ENCODE measurements at regions not wholly inside any gene's neighbourhood (a gene's known extent, or its start where the extent isn't known, plus 50 kb on each side); places are given as distances from the start of the nearest gene placed in this dataset.
"Not testable (repeated sequence)": the region's sequence is repeated elsewhere in the genome, so short reads cannot be mapped to it uniquely, and the experiment has no call there.

DNA sequence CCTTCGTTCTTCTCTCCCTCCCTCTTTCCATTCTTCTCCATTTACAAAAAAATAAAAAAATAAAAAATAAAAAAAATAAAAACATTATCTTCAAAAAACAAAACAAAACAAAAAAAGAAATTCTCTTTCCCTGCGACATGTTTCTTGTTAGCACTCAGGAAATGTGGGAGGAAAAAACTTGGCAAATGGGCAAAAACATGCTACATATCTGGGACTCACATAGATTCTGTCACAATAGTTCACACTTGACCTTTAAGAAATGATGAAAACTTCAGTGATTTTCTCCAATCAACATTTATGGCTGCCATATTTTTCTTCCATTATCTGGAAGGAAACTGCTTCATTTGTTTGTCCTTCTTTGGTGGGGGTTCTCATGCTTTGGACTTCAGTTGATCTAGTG lies 109.3 kb downstream of the PRKAB2 start:
- DNase-seq (ENCODE audit: low read depth in 2 of 2), result no peak

DNA sequence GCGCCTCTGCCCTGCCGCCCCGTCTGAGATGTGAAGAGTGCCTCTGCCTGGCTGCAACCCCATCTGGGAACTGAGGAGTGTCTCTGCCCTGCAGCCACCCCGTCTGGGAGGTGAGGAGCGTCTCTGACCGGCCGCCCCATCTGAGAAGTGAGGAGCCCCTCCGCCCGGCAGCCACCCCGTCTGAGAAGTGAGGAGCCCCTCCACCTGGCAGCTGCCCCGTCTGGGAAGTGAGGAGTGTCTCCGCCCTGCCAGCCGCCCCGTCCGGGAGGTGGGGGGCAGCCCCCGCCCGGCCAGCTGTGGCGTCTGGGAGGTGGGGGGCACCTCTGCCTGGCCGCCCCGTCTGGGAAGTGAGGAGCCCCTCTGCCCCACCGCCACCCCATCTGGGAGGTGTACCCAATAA lies 110.4 kb downstream of the PRKAB2 start:
- not testable (repeated sequence) for DNase-seq (ENCODE audit: low read depth in 2 of 2)

DNA sequence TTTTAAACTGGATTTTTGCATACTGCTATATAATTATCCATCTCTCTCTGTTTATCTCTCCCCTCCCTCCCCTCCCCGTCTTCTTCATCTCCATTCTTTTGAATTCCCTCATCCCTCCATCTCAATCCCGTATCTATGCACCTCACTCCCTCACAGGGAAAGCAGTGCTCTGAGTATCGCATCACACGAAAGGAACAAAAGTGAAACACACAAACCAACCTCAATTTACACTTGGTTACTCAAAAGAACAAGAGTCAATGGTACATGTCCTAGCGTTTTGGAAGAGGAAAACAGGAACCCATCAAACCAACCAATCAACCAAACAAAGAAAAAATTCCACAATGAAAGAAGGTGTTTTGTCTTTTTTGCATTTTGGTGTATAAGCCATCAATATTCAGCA lies 115.1 kb downstream of the NBPF12 start:
- DNase-seq (ENCODE audit: low read depth in 2 of 2), result no peak

DNA sequence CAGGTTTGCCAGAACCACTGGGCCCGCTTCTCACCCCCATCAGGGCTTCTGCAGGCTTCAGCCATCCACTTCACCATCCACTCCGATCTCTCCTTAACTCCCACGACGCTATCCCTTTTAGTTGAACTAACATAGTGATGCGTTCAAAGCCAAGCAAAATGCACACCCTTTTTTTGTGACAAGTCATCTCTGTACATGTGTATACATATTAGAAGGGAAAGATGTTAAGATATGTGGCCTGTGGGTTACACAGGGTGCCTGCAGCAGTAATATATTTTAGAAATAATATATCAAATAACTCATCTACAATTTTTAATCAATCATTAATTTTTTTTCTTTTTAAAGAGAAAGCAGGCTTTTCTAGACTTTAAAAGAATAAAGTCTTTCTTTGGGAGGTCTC lies 114.6 kb downstream of the NBPF12 start:
- DNase-seq (ENCODE audit: low read depth in 2 of 2), result no peak

DNA sequence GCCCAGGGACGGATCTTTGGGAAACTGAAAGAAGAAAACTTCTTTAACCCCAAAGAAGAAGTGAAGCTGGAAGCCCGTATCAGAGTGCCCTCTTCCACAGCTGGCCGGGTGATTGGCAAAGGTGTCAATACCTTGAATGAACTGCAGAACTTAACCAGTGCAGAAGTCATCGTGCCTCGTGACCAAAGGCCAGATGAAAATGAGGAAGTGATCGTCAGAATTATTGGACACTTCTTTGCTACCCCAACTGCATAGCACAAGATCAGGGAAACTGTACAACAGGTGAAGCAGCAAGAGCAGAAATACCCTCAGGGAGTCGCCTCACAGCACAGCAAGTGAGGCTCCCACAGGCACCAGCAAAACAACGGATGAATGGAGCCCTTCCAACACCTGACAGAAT lies 114.0 kb downstream of the NBPF12 start:
- DNase-seq (ENCODE audit: low read depth in 2 of 2), result no peak

DNA sequence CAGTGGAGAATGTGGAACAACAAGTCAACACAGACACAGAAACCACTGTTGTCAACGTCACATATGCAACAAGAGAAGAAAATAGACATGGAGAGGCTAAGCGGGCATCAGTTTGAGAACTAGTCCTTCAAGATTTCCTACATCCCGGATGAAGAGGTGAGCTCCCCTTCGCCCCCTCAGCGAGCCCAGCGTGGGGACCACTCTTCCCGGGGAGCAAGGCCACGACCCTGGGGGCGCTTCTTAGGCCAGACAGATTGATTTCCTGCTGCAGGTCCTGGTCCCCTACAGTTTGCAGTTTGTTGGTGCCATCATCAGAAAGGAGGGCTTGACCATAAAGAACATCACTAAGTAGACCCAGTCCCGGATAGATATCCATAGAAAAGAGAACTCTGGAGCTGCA lies 113.0 kb downstream of the NBPF12 start:
- DNase-seq (ENCODE audit: low read depth in 2 of 2), result no peak

DNA sequence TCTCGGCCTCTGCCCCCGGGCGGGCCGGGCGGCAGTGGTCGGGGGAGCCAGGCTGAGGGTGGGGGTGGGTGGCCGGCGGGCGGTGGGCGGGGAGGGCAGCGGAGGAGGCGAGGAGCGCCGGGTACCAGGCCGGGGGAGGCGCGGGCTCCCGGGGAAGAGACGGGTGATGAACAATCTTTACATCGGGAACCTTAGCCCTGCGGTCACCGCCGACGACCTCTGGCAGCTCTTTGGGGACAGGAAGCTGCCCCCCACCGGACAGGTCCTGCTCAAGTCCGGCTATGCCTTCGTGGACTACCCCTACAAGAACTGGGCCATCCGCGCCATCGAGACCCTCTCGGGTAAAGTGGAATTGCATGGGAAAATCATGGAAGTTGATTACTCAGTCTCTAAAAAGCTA lies 112.5 kb downstream of the NBPF12 start:
- DNase-seq (ENCODE audit: low read depth in 2 of 2), result no peak

DNA sequence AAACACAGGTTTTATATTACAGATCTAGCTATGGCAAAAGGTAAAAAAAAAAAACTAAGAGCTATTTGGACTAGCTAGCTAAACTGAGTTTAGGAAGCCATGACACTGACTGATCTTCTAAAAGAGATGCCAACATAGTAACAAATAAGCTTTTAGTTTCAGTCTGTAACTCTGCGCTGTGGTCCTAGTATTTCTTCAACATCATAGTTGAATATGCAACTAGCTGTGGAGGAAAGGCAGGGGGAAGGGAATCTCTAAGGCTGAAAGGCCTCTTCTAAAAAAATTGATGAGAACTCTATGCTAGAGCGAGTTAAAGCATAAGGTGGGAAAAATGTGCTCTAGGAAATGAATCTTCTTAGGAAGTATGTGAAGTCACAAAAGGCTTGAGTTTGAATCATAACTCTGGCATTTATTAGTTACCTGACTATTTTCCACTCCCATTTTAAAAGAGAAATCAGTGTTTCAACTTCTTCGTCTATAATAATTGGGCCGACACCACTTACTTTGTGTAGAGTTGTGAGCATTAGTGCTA lies 108.8 kb downstream of the NBPF12 start:
- not testable (repeated sequence) for DNase-seq (ENCODE audit: low read depth in 2 of 2)

DNA sequence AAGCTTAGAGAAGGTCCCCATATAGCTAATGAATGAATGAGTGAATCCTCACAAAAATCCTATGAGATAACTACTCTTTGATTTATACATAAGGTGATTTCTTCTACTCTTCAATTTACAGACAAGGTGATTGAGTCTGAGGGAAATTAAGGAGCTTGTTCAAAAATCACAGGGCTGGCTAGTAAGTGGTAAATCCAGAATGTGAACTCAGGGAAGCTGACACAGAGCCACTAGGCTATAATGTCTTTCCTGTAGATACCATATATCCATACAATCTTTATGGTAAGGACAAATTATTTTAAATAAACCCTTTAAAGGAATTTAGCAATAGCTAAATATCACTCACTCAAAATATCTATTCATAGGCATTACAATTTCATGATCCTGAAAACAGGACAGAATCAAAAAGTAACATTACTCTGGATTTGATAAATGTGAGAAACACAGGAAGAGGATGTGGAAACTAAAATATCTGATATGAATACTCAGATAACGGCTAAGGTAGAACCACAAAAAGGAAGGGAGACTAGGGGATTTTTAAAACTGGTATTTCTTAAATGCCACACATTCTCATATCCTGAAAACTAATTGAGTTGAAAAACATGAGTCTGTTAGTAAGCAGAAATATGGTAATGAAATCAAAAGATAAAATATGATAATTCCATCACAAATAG lies 108.2 kb downstream of the NBPF12 start:
- DNase-seq (ENCODE audit: low read depth in 2 of 2), result no peak

Measured in stimulated activated CD8-positive, alpha-beta memory T cell treated with anti-CD3 and anti-CD28 coated beads, Interleukin-7, amount 100 ng/mL, for 1 hour (primary cell).